SK-N-SH (cell line): ENCODE measurements at regions not wholly inside any gene's neighbourhood (a gene's known extent, or its start where the extent isn't known, plus 50 kb on each side); places are given as distances from the start of the nearest gene placed in this dataset.

Experiments
- ELF1 ChIP-seq: IDR thresholded peaks from 2 replicates; pipeline ENCODE4 v1.4.0; 2012
- TF ChIP-seq, protein P1 (sequence below): fragments of 200-600 bp; sonication (generic); IDR thresholded peaks from 2 replicates; pipeline ENCODE4 v1.6.1; 2017; ENCODE audit warnings: antibody characterized with exemption, mild to moderate bottlenecking, moderate library complexity

GRCh38 chr1:187763976-187764375, 935.2 kb downstream of the PLA2G4A start:
- TF ChIP-seq, protein P1, sequence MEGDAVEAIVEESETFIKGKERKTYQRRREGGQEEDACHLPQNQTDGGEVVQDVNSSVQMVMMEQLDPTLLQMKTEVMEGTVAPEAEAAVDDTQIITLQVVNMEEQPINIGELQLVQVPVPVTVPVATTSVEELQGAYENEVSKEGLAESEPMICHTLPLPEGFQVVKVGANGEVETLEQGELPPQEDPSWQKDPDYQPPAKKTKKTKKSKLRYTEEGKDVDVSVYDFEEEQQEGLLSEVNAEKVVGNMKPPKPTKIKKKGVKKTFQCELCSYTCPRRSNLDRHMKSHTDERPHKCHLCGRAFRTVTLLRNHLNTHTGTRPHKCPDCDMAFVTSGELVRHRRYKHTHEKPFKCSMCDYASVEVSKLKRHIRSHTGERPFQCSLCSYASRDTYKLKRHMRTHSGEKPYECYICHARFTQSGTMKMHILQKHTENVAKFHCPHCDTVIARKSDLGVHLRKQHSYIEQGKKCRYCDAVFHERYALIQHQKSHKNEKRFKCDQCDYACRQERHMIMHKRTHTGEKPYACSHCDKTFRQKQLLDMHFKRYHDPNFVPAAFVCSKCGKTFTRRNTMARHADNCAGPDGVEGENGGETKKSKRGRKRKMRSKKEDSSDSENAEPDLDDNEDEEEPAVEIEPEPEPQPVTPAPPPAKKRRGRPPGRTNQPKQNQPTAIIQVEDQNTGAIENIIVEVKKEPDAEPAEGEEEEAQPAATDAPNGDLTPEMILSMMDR: no peak
- TF ChIP-seq ELF1: no peak
